ENCODE measurements at regions not wholly inside any gene's neighbourhood (a gene's known extent, or its start where the extent isn't known, plus 50 kb on each side); places are given as distances from the start of the nearest gene placed in this dataset.
"Not testable (repeated sequence)": the region's sequence is repeated elsewhere in the genome, so short reads cannot be mapped to it uniquely, and the experiment has no call there.

DNA sequence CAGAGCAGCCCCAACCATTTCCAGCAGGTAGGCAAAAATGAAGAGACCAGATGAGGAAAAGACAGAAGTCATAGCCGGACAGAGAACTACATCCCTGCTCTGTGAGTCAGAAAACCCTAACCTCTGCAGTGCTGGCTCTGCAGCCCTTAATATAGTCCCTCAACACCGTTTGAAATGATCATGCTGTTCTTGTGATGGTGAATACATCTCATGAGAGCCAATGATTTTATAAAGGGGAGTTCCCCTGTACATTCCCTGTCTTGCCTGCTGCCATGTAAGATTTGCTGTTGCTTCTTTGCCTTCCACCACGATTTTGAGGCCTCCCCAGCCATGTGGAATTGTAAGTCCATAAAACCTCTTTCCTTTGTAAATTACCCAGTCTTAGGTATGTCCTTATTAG, 216.8 kb upstream of the RFX3 start:
- H3K9me3 ChIP-seq (ENCODE audit: control extremely low read depth in 1 of 5, control insufficient read depth in 4 of 5, insufficient read depth in 2 of 5, low read depth in 1 of 5, low read length in 4 of 5), result no peaks in the 10 kb centered on the region
- CTCF ChIA-PET, result no interaction called here
- no peak for DNase-seq
- WGBS (ENCODE audit: insufficient coverage), result no CpG with 5 or more reads among the region's 3 CpGs
- POLR2A ChIA-PET, result no interaction called here
- H3K27ac ChIP-seq (ENCODE audit: insufficient read depth in 1 of 2, low read depth in 1 of 2, low read length in 2 of 2, poor library complexity in 1 of 2, severe bottlenecking in 2 of 2), result no peak overlapping the region
- peaks cover 0 to 3% (median 2%) of the 10 kb centered on the region in 5 experiments for H3K27me3 ChIP-seq (replicated peaks in 2 of 5; ENCODE audit: control insufficient read depth in 4 of 5, insufficient read depth in 5 of 5, low read length in 4 of 5)
- no peak overlapping the region for H3K4me3 ChIP-seq (ENCODE audit: control insufficient read depth in 1 of 7, extremely low read depth in 1 of 7, insufficient read depth in 4 of 7, low read depth in 2 of 7, low read length in 6 of 7)
- H3K4me1 ChIP-seq (ENCODE audit: control extremely low read depth in 1 of 4, control insufficient read depth in 4 of 4, insufficient read depth in 4 of 4, low read length in 3 of 4), result no peaks in the 10 kb centered on the region
- H3K36me3 ChIP-seq (ENCODE audit: control insufficient read depth in 4 of 4, insufficient read depth in 4 of 4, low read length in 3 of 4), result no peaks in the 10 kb centered on the region

DNA sequence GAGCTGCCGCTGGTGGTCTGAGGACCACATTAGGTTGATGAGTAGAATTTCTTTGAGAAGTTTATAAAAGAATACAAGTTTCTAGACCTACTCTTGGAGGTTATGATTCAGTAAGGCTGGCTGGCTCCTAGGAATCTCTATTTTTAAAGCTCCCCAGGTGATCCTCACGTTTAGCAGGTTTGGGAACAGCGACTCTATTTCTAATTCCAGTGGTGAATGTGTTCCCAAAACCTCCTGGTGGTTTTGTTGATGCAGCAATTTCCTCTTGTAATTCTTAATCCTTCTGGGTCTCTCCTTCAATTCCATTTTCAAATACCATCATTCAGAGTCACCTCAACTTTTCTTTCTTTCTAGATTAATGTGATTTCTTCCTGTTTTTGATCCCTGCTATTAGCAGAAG, 215.9 kb upstream of the RFX3 start:
- ChIA-PET POLR2A (no interaction called here), CTCF (no interaction called here)
- H3K9me3 ChIP-seq (ENCODE audit: control extremely low read depth in 1 of 5, control insufficient read depth in 4 of 5, insufficient read depth in 2 of 5, low read depth in 1 of 5, low read length in 4 of 5), result no peaks in the 10 kb centered on the region
- no peaks in the 10 kb centered on the region for H3K36me3 ChIP-seq (ENCODE audit: control insufficient read depth in 4 of 4, insufficient read depth in 4 of 4, low read length in 3 of 4)
- no peak for DNase-seq
- no peaks in the 10 kb centered on the region for H3K4me1 ChIP-seq (ENCODE audit: control extremely low read depth in 1 of 4, control insufficient read depth in 4 of 4, insufficient read depth in 4 of 4, low read length in 3 of 4)
- peaks cover 0 to 3% (median 2%) of the 10 kb centered on the region in 5 experiments for H3K27me3 ChIP-seq (replicated peaks in 2 of 5; ENCODE audit: control insufficient read depth in 4 of 5, insufficient read depth in 5 of 5, low read length in 4 of 5)
- H3K27ac ChIP-seq (ENCODE audit: insufficient read depth in 1 of 2, low read depth in 1 of 2, low read length in 2 of 2, poor library complexity in 1 of 2, severe bottlenecking in 2 of 2), result no peak overlapping the region
- no peak overlapping the region for H3K4me3 ChIP-seq (ENCODE audit: control insufficient read depth in 1 of 7, extremely low read depth in 1 of 7, insufficient read depth in 4 of 7, low read depth in 2 of 7, low read length in 6 of 7)
- 100% methylated on average over 2 of the region's 3 CpGs for WGBS (ENCODE audit: insufficient coverage)

DNA sequence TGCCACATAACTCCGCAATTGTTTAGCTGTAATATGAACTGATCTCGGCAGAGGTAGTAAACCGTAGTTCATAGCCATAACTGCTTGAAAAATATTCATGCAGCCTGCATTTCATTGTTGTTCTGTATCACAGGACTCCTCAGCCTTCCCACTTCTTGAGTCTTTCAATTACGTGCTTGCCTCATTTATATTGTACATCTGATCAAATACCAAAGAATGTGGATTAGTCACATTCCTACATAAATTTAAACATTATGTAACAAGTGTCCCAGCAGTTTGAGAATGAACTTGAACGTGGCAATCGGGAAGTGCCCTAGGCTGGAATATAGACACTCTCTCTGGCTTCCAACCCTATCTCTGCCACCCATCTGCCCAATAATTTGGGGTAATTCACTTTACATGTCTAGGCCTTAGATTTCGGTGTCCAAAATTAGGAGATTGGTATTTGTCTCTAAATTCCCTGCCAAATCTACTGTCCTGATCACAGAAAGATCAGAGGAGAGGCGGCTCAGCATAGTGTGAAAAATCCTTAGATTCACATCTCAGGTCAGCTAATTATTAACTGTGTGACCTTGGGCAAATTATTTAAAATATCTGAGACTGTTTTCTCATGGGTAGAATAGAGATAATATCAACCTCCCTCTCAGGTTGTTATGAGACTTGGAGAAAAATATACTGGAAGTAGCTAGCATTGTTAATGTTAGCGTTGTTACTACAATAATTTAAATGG, 215.1 kb upstream of the RFX3 start:
- DNase-seq, result no peak
- WGBS (ENCODE audit: insufficient coverage), result 92% methylated on average over 7 of the region's 9 CpGs
- Histone ChIP-seq H3K9me3 (ENCODE audit: control extremely low read depth in 1 of 5, control insufficient read depth in 4 of 5, insufficient read depth in 2 of 5, low read depth in 1 of 5, low read length in 4 of 5) (no peaks in the 10 kb centered on the region), H3K4me3 (ENCODE audit: control insufficient read depth in 1 of 7, extremely low read depth in 1 of 7, insufficient read depth in 4 of 7, low read depth in 2 of 7, low read length in 6 of 7) (no peak overlapping the region), H3K27ac (ENCODE audit: insufficient read depth in 1 of 2, low read depth in 1 of 2, low read length in 2 of 2, poor library complexity in 1 of 2, severe bottlenecking in 2 of 2) (no peak overlapping the region), H3K27me3 (replicated peaks in 2 of 5; ENCODE audit: control insufficient read depth in 4 of 5, insufficient read depth in 5 of 5, low read length in 4 of 5) (peaks cover 0 to 3% (median 2%) of the 10 kb centered on the region in 5 experiments), H3K4me1 (ENCODE audit: control extremely low read depth in 1 of 4, control insufficient read depth in 4 of 4, insufficient read depth in 4 of 4, low read length in 3 of 4) (no peaks in the 10 kb centered on the region), H3K36me3 (ENCODE audit: control insufficient read depth in 4 of 4, insufficient read depth in 4 of 4, low read length in 3 of 4) (no peaks in the 10 kb centered on the region)
- CTCF ChIA-PET, result no interaction called here
- POLR2A ChIA-PET, result no interaction called here

DNA sequence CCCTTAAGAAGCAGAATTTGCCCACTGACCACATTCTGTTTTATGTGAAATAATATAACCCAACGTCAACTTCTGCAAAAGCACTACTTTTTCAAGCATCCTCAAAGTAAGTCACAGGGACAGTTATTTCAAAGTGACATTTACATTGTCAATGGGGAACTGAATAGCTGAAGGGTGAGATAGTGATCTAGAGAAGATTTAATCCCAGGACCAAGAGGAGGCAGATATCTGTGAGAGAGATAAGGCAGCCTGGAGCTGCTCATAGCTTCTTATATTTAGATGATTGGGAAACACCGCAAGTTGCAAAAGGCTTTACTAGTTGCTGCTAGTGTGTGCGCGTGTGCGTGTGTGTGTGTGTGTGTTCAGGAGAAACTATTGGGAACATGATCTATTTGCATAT, 210.4 kb upstream of the RFX3 start:
- Histone ChIP-seq H3K27me3 (replicated peaks in 2 of 5; ENCODE audit: control insufficient read depth in 4 of 5, insufficient read depth in 5 of 5, low read length in 4 of 5) (peaks cover 0 to 2% (median 0%) of the 10 kb centered on the region in 5 experiments), H3K36me3 (ENCODE audit: control insufficient read depth in 4 of 4, insufficient read depth in 4 of 4, low read length in 3 of 4) (no peaks in the 10 kb centered on the region), H3K4me1 (ENCODE audit: control extremely low read depth in 1 of 4, control insufficient read depth in 4 of 4, insufficient read depth in 4 of 4, low read length in 3 of 4) (no peaks in the 10 kb centered on the region), H3K4me3 (ENCODE audit: control insufficient read depth in 1 of 7, extremely low read depth in 1 of 7, insufficient read depth in 4 of 7, low read depth in 2 of 7, low read length in 6 of 7) (no peak overlapping the region), H3K9me3 (ENCODE audit: control extremely low read depth in 1 of 5, control insufficient read depth in 4 of 5, insufficient read depth in 2 of 5, low read depth in 1 of 5, low read length in 4 of 5) (no peaks in the 10 kb centered on the region), H3K27ac (ENCODE audit: insufficient read depth in 1 of 2, low read depth in 1 of 2, low read length in 2 of 2, poor library complexity in 1 of 2, severe bottlenecking in 2 of 2) (no peak overlapping the region)
- ChIA-PET POLR2A (interaction anchor here (0.6 kb wide), 1 partner anchor 13 kb away, joined by 3 read pairs; no protein-coding TSS in a partner anchor), CTCF (interaction anchor here (5.5 kb wide), 1 partner anchor 603 kb away, joined by 26 read pairs; no protein-coding TSS in a partner anchor)
- DNase-seq, result peak in 2 of 3 donors; percentile 64 to 67
- WGBS (ENCODE audit: insufficient coverage), result 100% methylated on average over 1 of the region's 5 CpGs

DNA sequence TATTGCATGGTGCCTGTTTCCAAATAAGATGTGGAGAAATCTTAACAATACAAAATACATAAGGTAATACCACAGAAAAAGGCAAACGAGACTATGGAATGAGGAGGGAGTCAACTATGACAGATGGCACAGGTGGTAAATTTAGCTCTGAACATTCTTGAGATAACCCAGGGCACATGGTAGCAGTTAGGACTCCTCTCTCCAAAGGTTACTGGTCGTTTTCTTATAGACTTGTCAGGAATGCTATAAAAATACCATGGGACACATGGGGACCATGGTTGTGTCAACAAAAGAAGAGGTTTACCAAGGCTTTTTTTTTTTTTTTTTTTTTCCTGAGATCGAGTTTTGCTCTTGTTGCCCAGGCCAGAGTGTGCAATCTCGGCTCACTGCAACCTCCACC, 209.4 kb upstream of the RFX3 start:
- Histone ChIP-seq H3K4me1 (ENCODE audit: control extremely low read depth in 1 of 4, control insufficient read depth in 4 of 4, insufficient read depth in 4 of 4, low read length in 3 of 4) (no peaks in the 10 kb centered on the region), H3K9me3 (ENCODE audit: control extremely low read depth in 1 of 5, control insufficient read depth in 4 of 5, insufficient read depth in 2 of 5, low read depth in 1 of 5, low read length in 4 of 5) (no peaks in the 10 kb centered on the region), H3K27me3 (replicated peaks in 2 of 5; ENCODE audit: control insufficient read depth in 4 of 5, insufficient read depth in 5 of 5, low read length in 4 of 5) (peaks cover 0 to under 1% (median 0%) of the 10 kb centered on the region in 5 experiments), H3K4me3 (ENCODE audit: control insufficient read depth in 1 of 7, extremely low read depth in 1 of 7, insufficient read depth in 4 of 7, low read depth in 2 of 7, low read length in 6 of 7) (no peak overlapping the region), H3K36me3 (ENCODE audit: control insufficient read depth in 4 of 4, insufficient read depth in 4 of 4, low read length in 3 of 4) (no peaks in the 10 kb centered on the region), H3K27ac (ENCODE audit: insufficient read depth in 1 of 2, low read depth in 1 of 2, low read length in 2 of 2, poor library complexity in 1 of 2, severe bottlenecking in 2 of 2) (no peak overlapping the region)
- WGBS (ENCODE audit: insufficient coverage), result 88% methylated on average over 1 of the region's 4 CpGs
- CTCF ChIA-PET, result interaction anchor here (1.3 to 5.5 kb wide), 3 partner anchors 10 to 603 kb away, joined by 3 to 26 read pairs (median 5); no protein-coding TSS in a partner anchor
- POLR2A ChIA-PET, result no interaction called here
- DNase-seq, result no peak

DNA sequence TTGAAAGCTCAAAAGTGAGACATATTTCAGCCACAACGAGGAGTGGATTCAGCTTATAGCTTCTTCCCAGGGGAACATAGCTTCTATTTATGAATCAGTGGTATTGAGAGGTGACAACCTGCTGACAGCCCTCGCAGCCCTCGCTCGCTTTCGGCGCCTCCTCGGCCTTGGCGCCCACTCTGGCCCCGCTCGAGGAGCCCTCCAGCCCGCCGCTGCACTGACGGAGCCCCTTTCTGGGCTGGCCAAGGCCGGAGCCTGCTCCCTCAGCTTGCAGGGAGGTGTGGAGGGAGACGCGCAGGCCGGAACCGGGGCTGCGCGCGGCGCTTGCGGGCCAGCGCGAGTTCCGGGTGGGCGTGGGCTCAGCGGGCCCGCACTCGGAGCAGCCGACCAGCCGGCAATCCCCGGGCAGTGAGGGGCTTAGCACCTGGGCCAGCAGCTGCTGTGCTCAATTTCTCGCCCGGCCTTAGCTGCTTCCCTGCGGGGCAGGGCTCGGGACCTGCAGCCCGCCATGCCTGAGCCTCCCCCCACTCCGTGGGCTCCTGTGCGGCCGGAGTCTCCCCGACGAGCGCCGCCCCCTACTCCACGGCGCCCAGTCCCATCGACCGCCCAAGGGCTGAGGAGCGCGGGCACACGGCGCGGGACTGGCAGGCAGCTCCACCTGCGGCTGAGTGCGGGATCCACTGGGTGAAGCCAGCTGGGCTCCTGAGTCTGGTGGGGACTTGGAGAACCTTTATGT, 207.9 kb upstream of the RFX3 start:
- H3K4me1 ChIP-seq (ENCODE audit: control extremely low read depth in 1 of 4, control insufficient read depth in 4 of 4, insufficient read depth in 4 of 4, low read length in 3 of 4); H3K27me3 ChIP-seq (replicated peaks in 2 of 5; ENCODE audit: control insufficient read depth in 4 of 5, insufficient read depth in 5 of 5, low read length in 4 of 5); H3K4me3 ChIP-seq (ENCODE audit: control insufficient read depth in 1 of 7, extremely low read depth in 1 of 7, insufficient read depth in 4 of 7, low read depth in 2 of 7, low read length in 6 of 7); H3K27ac ChIP-seq (ENCODE audit: insufficient read depth in 1 of 2, low read depth in 1 of 2, low read length in 2 of 2, poor library complexity in 1 of 2, severe bottlenecking in 2 of 2); H3K36me3 ChIP-seq (ENCODE audit: control insufficient read depth in 4 of 4, insufficient read depth in 4 of 4, low read length in 3 of 4); DNase-seq; H3K9me3 ChIP-seq (ENCODE audit: control extremely low read depth in 1 of 5, control insufficient read depth in 4 of 5, insufficient read depth in 2 of 5, low read depth in 1 of 5, low read length in 4 of 5): not testable (repeated sequence)
- whole genome bisulfite sequencing (ENCODE audit: insufficient coverage), result 94% methylated on average over 50 of the region's 56 CpGs
- CTCF ChIA-PET, result interaction anchor here (1.0 to 5.5 kb wide), 9 partner anchors 9 to 639 kb away, joined by 3 to 26 read pairs (median 4); no protein-coding TSS in a partner anchor
- POLR2A ChIA-PET, result interaction anchor here (0.6 kb wide), 1 partner anchor 1535 kb away, joined by 3 read pairs; no protein-coding TSS in a partner anchor

DNA sequence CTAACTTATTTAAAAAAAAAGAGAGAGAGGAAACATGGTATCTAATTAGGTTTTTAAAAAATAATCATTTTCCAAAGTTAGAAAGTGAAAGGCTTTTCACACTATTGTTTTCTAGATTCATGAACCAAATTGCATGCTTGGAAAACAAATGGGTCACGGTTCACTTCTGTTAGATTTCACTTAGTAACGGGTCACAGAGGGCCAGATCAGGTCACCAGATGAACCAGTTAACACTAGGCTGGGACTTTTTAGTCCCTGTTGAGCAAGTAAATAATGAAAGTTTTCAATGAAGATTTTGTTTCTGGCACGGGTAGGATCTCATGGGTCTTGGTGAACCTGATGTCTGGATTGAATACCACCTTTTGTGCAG, 207.2 kb upstream of the RFX3 start:
- Histone ChIP-seq H3K27ac (ENCODE audit: insufficient read depth in 1 of 2, low read depth in 1 of 2, low read length in 2 of 2, poor library complexity in 1 of 2, severe bottlenecking in 2 of 2) (no peak overlapping the region), H3K4me1 (ENCODE audit: control extremely low read depth in 1 of 4, control insufficient read depth in 4 of 4, insufficient read depth in 4 of 4, low read length in 3 of 4) (no peaks in the 10 kb centered on the region), H3K9me3 (ENCODE audit: control extremely low read depth in 1 of 5, control insufficient read depth in 4 of 5, insufficient read depth in 2 of 5, low read depth in 1 of 5, low read length in 4 of 5) (no peaks in the 10 kb centered on the region), H3K36me3 (ENCODE audit: control insufficient read depth in 4 of 4, insufficient read depth in 4 of 4, low read length in 3 of 4) (no peaks in the 10 kb centered on the region), H3K4me3 (ENCODE audit: control insufficient read depth in 1 of 7, extremely low read depth in 1 of 7, insufficient read depth in 4 of 7, low read depth in 2 of 7, low read length in 6 of 7) (no peak overlapping the region), H3K27me3 (replicated peaks in 2 of 5; ENCODE audit: control insufficient read depth in 4 of 5, insufficient read depth in 5 of 5, low read length in 4 of 5) (no peaks in the 10 kb centered on the region)
- 58% methylated on average over 3 of the region's 3 CpGs for WGBS (ENCODE audit: insufficient coverage)
- ChIA-PET CTCF (interaction anchor here (1.0 to 5.5 kb wide), 8 partner anchors 10 to 634 kb away, joined by 3 to 26 read pairs (median 4); no protein-coding TSS in a partner anchor), POLR2A (interaction anchor here (0.6 kb wide), 1 partner anchor 1536 kb away, joined by 3 read pairs; no protein-coding TSS in a partner anchor)
- no peak for DNase-seq

Measured in common myeloid progenitor, CD34-positive (primary cell).